Small intestine (tissue), 7 donors: ENCODE measurements at regions not wholly inside any gene's neighbourhood (a gene's known extent, or its start where the extent isn't known, plus 50 kb on each side); places are given as distances from the start of the nearest gene placed in this dataset.

Experiments
- DNase-seq, 2 donors: peaks; one replicate each; pipeline versions ENCODE4 v3.0.0 to v3.0.0-alpha.2; 2013
- FAIRE-seq: peaks from 2 replicates; lab custom pipeline; 2012; peaks lifted over from hg19 to GRCh38; lab: Jason Lieb, UNC
- H3K27ac ChIP-seq, 3 donors: one replicate each; pipeline ENCODE4 v1.5.1; 2013; ENCODE audit warnings: low read length in 2 of 3, mild to moderate bottlenecking in 2 of 3, control low read depth in 1 of 3, inconsistent platforms in 1 of 3, low read depth in 1 of 3, moderate library complexity in 1 of 3
- H3K27me3 ChIP-seq, 3 donors: one replicate each; pipeline ENCODE4 v1.6.1; 2013; ENCODE audit warnings: low read length in 3 of 3, inconsistent platforms in 1 of 3; ENCODE audit not compliant: control insufficient read depth in 3 of 3, insufficient read depth in 3 of 3
- H3K36me3 ChIP-seq, 3 donors: one replicate each; pipeline ENCODE4 v1.6.1; 2013; ENCODE audit warnings: low read length in 3 of 3, inconsistent platforms in 1 of 3, low read depth in 1 of 3, mild to moderate bottlenecking in 1 of 3, moderate library complexity in 1 of 3; ENCODE audit not compliant: control insufficient read depth in 3 of 3, insufficient read depth in 2 of 3
- H3K4me1 ChIP-seq, 3 donors: one replicate each; pipeline ENCODE4 v1.6.1; 2013; ENCODE audit warnings: low read length in 2 of 3, inconsistent platforms in 1 of 3, low read depth in 1 of 3, mild to moderate bottlenecking in 1 of 3, moderate library complexity in 1 of 3; ENCODE audit not compliant: control insufficient read depth in 3 of 3, insufficient read depth in 2 of 3
- H3K4me3 ChIP-seq, 3 donors: one replicate each; pipeline ENCODE4 v1.5.1; 2013; ENCODE audit warnings: low read length in 3 of 3, control low read depth in 1 of 3, inconsistent platforms in 1 of 3, low read depth in 1 of 3, mild to moderate bottlenecking in 1 of 3, moderate library complexity in 1 of 3
- H3K9me3 ChIP-seq, 2 donors: one replicate each; pipeline ENCODE4 v1.6.1; 2013; ENCODE audit warnings: low read depth in 1 of 2, low read length in 1 of 2; ENCODE audit not compliant: control insufficient read depth in 2 of 2, insufficient read depth in 1 of 2
- WGBS, 3 donors: extraction: QIAGEN DNeasy Blood & Tissue Kit; methylation state at CpG; one replicate each; pipeline ENCODE4 v1.1.7; 2013; 5-methylcytosine and 5-hydroxymethylcytosine counted together
- donor health status: healthy with polysubstance abuse.
- donor health status: control.
- donor health status: control.
- donor health status: Bipolar disorder and iron deficiency.
- donor health status: healthy.

- H3K9me3 ChIP-seq, result no peaks in the 10 kb centered on the region
- 24 to 77% (median 37%) methylated on average over 1 of the region's 1 CpG for WGBS, 3 donors
- no peaks in the 10 kb centered on the region for H3K4me1 ChIP-seq
- no peak for FAIRE-seq
- no peak overlapping the region for H3K27ac ChIP-seq
- H3K27me3 ChIP-seq, result no peaks in the 10 kb centered on the region
- H3K4me3 ChIP-seq, result no peak overlapping the region
- H3K36me3 ChIP-seq, result no peaks in the 10 kb centered on the region
- no peak for DNase-seq
Observed at GRCh38 chr18:38087538-38087937, 521.9 kb upstream of the CELF4 start.

GRCh38 chr18:38081516-38081915 lies 515.9 kb upstream of the CELF4 start:
- no peak for DNase-seq
- H3K4me3 ChIP-seq, result no peak overlapping the region
- FAIRE-seq, result no peak

GRCh38 chr18:38077229-38077628 lies 511.6 kb upstream of the CELF4 start:
- no peak for FAIRE-seq
- no peaks in the 10 kb centered on the region for H3K4me1 ChIP-seq
- no peak for DNase-seq
- no peaks in the 10 kb centered on the region for H3K36me3 ChIP-seq
- no peak overlapping the region for H3K4me3 ChIP-seq
- WGBS, 3 donors, result 45 to 53% (median 47%) methylated on average over 4 of the region's 4 CpGs
- H3K27me3 ChIP-seq, result no peaks in the 10 kb centered on the region
- no peaks in the 10 kb centered on the region for H3K9me3 ChIP-seq
- no peak overlapping the region for H3K27ac ChIP-seq

More at GRCh38 chr18:38081516-38081915, 515.9 kb upstream of the CELF4 start:
- WGBS, 3 donors, result 84 to 90% (median 89%) methylated on average over 1 of the region's 1 CpG
- Histone ChIP-seq H3K9me3 (no peaks in the 10 kb centered on the region), H3K27me3 (no peaks in the 10 kb centered on the region), H3K4me1 (no peaks in the 10 kb centered on the region), H3K36me3 (no peaks in the 10 kb centered on the region), H3K27ac (no peak overlapping the region)

GRCh38 chr18:38076346-38077070 lies 510.9 kb upstream of the CELF4 start:
- FAIRE-seq (no peak), DNase-seq (no peak)
- WGBS, 3 donors, result 68 to 85% (median 79%) methylated on average over 5 of the region's 5 CpGs
- Histone ChIP-seq H3K4me1 (no peaks in the 10 kb centered on the region), H3K9me3 (no peaks in the 10 kb centered on the region), H3K36me3 (no peaks in the 10 kb centered on the region), H3K4me3 (no peak overlapping the region), H3K27me3 (no peaks in the 10 kb centered on the region), H3K27ac (no peak overlapping the region)

- no peaks in the 10 kb centered on the region for H3K36me3 ChIP-seq
- FAIRE-seq (no peak), DNase-seq (no peak)
- H3K27me3 ChIP-seq, result no peaks in the 10 kb centered on the region
- 43 to 65% (median 44%) methylated on average over 3 of the region's 3 CpGs for WGBS, 3 donors
- no peaks in the 10 kb centered on the region for H3K9me3 ChIP-seq
- no peaks in the 10 kb centered on the region for H3K4me1 ChIP-seq
- no peak overlapping the region for H3K4me3 ChIP-seq
- H3K27ac ChIP-seq, result no peak overlapping the region
Observed at GRCh38 chr18:38074298-38074876, 508.8 kb upstream of the CELF4 start.

GRCh38 chr18:38067821-38068220 lies 502.2 kb upstream of the CELF4 start:
- 53 to 72% (median 63%) methylated on average over 2 of the region's 2 CpGs for WGBS, 3 donors
- DNase-seq, result no peak
- no peaks in the 10 kb centered on the region for H3K36me3 ChIP-seq
- no peaks in the 10 kb centered on the region for H3K4me1 ChIP-seq
- no peak overlapping the region for H3K4me3 ChIP-seq
- no peaks in the 10 kb centered on the region for H3K27me3 ChIP-seq
- FAIRE-seq, result no peak
- H3K27ac ChIP-seq, result no peak overlapping the region
- no peaks in the 10 kb centered on the region for H3K9me3 ChIP-seq

GRCh38 chr18:38067086-38067485 lies 501.5 kb upstream of the CELF4 start:
- 69 to 76% (median 74%) methylated on average over 1 of the region's 1 CpG for WGBS, 3 donors
- DNase-seq, result no peak
- Histone ChIP-seq H3K9me3 (no peaks in the 10 kb centered on the region), H3K4me3 (no peak overlapping the region), H3K4me1 (no peaks in the 10 kb centered on the region), H3K27me3 (no peaks in the 10 kb centered on the region), H3K36me3 (no peaks in the 10 kb centered on the region), H3K27ac (no peak overlapping the region)
- FAIRE-seq, result no peak

- 65 to 82% (median 75%) methylated on average over 3 of the region's 3 CpGs for WGBS, 3 donors
- H3K9me3 ChIP-seq, result no peaks in the 10 kb centered on the region
- H3K27me3 ChIP-seq, result no peaks in the 10 kb centered on the region
- H3K4me3 ChIP-seq, result no peak overlapping the region
- FAIRE-seq (no peak), DNase-seq (no peak)
- no peaks in the 10 kb centered on the region for H3K36me3 ChIP-seq
- H3K4me1 ChIP-seq, result no peaks in the 10 kb centered on the region
- no peak overlapping the region for H3K27ac ChIP-seq
Observed at GRCh38 chr18:38052879-38053590, 487.4 kb upstream of the CELF4 start.
